ENCODE measurements at regions not wholly inside any gene's neighbourhood (a gene's known extent, or its start where the extent isn't known, plus 50 kb on each side); places are given as distances from the start of the nearest gene placed in this dataset.

DNA sequence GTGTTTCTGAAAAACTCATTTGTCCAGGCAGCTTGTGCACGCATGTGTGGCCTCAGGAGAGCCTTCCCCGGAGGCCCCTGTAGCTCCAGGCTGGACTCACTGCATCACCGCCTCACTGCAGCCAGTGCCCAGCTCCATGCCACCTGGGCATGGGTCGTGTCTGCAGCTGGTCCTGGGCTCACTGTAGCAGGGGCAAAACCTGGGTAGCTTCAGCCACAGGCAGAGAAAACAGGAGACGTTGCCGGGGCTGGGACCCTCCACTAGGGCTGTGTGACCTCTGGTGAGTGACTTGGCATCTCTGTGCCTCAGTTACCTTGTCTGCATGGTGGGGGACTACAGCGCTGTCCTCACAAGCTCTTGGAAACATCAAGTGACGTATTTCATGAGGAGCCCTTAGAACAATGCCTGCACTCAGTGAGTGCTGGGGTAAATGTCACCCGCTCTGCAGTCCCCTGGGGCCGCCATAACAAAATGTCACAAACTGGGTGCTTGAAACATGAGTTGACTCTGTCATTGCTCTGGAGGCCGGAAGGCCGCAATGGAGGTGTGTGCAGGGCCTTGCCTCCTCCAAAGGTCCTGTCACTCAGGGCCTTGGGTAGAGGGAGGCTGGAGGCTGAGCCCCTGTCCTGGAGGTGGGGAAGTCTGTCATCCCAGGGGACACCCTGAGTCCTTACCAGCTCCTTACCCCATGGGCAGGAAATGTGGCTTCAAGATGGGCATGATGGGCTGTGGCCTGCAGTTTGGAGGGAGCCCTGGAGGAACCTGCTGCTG, 488.7 kb downstream of the TBC1D22A start:
- Mint-ChIP-seq H3K27me3 (ENCODE audit: insufficient read depth, low read depth, poor library complexity) (peaks cover 7% of the 10 kb centered on the region), H3K9me3 (peaks cover 87% of the 10 kb centered on the region), H3K36me3 (ENCODE audit: low read depth) (peaks cover 43% of the 10 kb centered on the region), H3K4me3 (no peak overlapping the region), H3K27ac (no peak overlapping the region), H3K4me1 (no peaks in the 10 kb centered on the region)
- Histone ChIP-seq H3K4me3 (no peak overlapping the region), H3K27ac (ENCODE audit: low read depth) (no peak overlapping the region), H3K27me3 (ENCODE audit: insufficient read depth) (no peaks in the 10 kb centered on the region), H3K36me3 (ENCODE audit: insufficient read depth) (no peaks in the 10 kb centered on the region), H3K4me2 (no peak overlapping the region), H3F3A (replicated peaks; ENCODE audit: low read depth) (no peaks in the 10 kb centered on the region), H3K9me2 (ENCODE audit: insufficient read depth) (no peaks in the 10 kb centered on the region), H3K4me1 (ENCODE audit: insufficient read depth) (no peaks in the 10 kb centered on the region), H2AFZ (no peak overlapping the region), H4K20me1 (replicated peaks; ENCODE audit: insufficient read depth) (no peaks in the 10 kb centered on the region), H3K79me2 (replicated peaks; ENCODE audit: insufficient read depth) (no peaks in the 10 kb centered on the region)
- ATAC-seq = no peak
- TF ChIP-seq NANOG (IDR thresholded peaks at IDR 0.05; ENCODE audit: borderline replicate concordance) (no peak), ZNF114 (CRISPR knock-in tag; IDR thresholded peaks at IDR 0.05) (no peak), ZNF331 (CRISPR knock-in tag; IDR thresholded peaks at IDR 0.05; ENCODE audit: low read depth) (no peak), CREB1 (CRISPR knock-in tag; IDR thresholded peaks at IDR 0.05; ENCODE audit: low read depth) (no peak), JUNB (IDR thresholded peaks at IDR 0.05; ENCODE audit: unreplicated experiment) (no peak), POLR2AphosphoS5 (IDR thresholded peaks at IDR 0.05; ENCODE audit: low read depth) (no peak), STAT1 (IDR thresholded peaks at IDR 0.05; ENCODE audit: unreplicated experiment) (no peak), EZH2 (IDR thresholded peaks at IDR 0.05; ENCODE audit: low read depth, unreplicated experiment) (no peak), EZH2phosphoT487 (IDR thresholded peaks at IDR 0.05; ENCODE audit: unreplicated experiment) (no peak)
- TF ChIP-seq, protein P1, sequence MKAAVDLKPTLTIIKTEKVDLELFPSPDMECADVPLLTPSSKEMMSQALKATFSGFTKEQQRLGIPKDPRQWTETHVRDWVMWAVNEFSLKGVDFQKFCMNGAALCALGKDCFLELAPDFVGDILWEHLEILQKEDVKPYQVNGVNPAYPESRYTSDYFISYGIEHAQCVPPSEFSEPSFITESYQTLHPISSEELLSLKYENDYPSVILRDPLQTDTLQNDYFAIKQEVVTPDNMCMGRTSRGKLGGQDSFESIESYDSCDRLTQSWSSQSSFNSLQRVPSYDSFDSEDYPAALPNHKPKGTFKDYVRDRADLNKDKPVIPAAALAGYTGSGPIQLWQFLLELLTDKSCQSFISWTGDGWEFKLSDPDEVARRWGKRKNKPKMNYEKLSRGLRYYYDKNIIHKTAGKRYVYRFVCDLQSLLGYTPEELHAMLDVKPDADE (IDR thresholded peaks at IDR 0.05) = no peak
- TF ChIP-seq, protein P2, sequence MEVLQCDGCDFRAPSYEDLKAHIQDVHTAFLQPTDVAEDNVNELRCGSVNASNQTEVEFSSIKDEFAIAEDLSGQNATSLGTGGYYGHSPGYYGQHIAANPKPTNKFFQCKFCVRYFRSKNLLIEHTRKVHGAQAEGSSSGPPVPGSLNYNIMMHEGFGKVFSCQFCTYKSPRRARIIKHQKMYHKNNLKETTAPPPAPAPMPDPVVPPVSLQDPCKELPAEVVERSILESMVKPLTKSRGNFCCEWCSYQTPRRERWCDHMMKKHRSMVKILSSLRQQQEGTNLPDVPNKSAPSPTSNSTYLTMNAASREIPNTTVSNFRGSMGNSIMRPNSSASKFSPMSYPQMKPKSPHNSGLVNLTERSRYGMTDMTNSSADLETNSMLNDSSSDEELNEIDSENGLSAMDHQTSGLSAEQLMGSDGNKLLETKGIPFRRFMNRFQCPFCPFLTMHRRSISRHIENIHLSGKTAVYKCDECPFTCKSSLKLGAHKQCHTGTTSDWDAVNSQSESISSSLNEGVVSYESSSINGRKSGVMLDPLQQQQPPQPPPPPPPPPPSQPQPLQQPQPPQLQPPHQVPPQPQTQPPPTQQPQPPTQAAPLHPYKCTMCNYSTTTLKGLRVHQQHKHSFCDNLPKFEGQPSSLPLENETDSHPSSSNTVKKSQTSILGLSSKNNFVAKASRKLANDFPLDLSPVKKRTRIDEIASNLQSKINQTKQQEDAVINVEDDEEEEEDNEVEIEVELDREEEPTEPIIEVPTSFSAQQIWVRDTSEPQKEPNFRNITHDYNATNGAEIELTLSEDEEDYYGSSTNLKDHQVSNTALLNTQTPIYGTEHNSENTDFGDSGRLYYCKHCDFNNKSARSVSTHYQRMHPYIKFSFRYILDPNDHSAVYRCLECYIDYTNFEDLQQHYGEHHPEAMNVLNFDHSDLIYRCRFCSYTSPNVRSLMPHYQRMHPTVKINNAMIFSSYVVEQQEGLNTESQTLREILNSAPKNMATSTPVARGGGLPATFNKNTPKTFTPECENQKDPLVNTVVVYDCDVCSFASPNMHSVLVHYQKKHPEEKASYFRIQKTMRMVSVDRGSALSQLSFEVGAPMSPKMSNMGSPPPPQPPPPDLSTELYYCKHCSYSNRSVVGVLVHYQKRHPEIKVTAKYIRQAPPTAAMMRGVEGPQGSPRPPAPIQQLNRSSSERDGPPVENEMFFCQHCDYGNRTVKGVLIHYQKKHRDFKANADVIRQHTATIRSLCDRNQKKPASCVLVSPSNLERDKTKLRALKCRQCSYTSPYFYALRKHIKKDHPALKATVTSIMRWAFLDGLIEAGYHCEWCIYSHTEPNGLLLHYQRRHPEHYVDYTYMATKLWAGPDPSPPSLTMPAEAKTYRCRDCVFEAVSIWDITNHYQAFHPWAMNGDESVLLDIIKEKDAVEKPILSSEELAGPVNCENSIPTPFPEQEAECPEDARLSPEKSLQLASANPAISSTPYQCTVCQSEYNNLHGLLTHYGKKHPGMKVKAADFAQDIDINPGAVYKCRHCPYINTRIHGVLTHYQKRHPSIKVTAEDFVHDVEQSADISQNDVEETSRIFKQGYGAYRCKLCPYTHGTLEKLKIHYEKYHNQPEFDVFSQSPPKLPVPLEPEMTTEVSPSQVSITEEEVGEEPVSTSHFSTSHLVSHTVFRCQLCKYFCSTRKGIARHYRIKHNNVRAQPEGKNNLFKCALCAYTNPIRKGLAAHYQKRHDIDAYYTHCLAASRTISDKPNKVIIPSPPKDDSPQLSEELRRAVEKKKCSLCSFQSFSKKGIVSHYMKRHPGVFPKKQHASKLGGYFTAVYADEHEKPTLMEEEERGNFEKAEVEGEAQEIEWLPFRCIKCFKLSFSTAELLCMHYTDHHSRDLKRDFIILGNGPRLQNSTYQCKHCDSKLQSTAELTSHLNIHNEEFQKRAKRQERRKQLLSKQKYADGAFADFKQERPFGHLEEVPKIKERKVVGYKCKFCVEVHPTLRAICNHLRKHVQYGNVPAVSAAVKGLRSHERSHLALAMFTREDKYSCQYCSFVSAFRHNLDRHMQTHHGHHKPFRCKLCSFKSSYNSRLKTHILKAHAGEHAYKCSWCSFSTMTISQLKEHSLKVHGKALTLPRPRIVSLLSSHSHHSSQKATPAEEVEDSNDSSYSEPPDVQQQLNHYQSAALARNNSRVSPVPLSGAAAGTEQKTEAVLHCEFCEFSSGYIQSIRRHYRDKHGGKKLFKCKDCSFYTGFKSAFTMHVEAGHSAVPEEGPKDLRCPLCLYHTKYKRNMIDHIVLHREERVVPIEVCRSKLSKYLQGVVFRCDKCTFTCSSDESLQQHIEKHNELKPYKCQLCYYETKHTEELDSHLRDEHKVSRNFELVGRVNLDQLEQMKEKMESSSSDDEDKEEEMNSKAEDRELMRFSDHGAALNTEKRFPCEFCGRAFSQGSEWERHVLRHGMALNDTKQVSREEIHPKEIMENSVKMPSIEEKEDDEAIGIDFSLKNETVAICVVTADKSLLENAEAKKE (CRISPR knock-in tag; IDR thresholded peaks at IDR 0.05) = no peak
- TF ChIP-seq, protein P3, sequence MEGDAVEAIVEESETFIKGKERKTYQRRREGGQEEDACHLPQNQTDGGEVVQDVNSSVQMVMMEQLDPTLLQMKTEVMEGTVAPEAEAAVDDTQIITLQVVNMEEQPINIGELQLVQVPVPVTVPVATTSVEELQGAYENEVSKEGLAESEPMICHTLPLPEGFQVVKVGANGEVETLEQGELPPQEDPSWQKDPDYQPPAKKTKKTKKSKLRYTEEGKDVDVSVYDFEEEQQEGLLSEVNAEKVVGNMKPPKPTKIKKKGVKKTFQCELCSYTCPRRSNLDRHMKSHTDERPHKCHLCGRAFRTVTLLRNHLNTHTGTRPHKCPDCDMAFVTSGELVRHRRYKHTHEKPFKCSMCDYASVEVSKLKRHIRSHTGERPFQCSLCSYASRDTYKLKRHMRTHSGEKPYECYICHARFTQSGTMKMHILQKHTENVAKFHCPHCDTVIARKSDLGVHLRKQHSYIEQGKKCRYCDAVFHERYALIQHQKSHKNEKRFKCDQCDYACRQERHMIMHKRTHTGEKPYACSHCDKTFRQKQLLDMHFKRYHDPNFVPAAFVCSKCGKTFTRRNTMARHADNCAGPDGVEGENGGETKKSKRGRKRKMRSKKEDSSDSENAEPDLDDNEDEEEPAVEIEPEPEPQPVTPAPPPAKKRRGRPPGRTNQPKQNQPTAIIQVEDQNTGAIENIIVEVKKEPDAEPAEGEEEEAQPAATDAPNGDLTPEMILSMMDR (conservative IDR thresholded peaks at IDR 0.05; ENCODE audit: low read depth in 2 of 2) = no peak
- TF ChIP-seq, protein P4, sequence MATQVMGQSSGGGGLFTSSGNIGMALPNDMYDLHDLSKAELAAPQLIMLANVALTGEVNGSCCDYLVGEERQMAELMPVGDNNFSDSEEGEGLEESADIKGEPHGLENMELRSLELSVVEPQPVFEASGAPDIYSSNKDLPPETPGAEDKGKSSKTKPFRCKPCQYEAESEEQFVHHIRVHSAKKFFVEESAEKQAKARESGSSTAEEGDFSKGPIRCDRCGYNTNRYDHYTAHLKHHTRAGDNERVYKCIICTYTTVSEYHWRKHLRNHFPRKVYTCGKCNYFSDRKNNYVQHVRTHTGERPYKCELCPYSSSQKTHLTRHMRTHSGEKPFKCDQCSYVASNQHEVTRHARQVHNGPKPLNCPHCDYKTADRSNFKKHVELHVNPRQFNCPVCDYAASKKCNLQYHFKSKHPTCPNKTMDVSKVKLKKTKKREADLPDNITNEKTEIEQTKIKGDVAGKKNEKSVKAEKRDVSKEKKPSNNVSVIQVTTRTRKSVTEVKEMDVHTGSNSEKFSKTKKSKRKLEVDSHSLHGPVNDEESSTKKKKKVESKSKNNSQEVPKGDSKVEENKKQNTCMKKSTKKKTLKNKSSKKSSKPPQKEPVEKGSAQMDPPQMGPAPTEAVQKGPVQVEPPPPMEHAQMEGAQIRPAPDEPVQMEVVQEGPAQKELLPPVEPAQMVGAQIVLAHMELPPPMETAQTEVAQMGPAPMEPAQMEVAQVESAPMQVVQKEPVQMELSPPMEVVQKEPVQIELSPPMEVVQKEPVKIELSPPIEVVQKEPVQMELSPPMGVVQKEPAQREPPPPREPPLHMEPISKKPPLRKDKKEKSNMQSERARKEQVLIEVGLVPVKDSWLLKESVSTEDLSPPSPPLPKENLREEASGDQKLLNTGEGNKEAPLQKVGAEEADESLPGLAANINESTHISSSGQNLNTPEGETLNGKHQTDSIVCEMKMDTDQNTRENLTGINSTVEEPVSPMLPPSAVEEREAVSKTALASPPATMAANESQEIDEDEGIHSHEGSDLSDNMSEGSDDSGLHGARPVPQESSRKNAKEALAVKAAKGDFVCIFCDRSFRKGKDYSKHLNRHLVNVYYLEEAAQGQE (IDR thresholded peaks at IDR 0.05; ENCODE audit: unreplicated experiment) = no peak
- no peak for DNase-seq (ENCODE audit: low spot score)

All from GM23338 (cell line).